ENCODE measurements at regions not wholly inside any gene's neighbourhood (a gene's known extent, or its start where the extent isn't known, plus 50 kb on each side); places are given as distances from the start of the nearest gene placed in this dataset.

DNA sequence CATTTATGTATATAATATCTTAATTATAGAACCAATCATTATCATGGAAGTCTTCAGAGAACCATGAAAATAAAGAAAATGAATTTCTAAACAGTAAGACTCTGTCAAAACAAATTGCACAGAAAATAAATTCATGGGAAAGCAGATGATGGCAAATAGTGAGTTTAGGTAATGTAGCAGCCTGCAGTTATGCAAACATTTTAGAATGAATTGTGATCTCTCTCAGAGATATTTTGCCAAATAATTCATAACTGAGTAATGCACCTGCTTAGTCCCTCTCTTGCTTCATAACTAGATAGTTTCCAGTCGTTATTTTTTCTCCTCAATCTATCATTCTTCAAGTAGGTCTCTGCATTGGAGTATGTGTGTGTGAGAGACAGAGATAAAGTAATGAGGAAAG is 492.7 kb upstream of the THBS1 start (continued):
- TF ChIP-seq, protein P1, sequence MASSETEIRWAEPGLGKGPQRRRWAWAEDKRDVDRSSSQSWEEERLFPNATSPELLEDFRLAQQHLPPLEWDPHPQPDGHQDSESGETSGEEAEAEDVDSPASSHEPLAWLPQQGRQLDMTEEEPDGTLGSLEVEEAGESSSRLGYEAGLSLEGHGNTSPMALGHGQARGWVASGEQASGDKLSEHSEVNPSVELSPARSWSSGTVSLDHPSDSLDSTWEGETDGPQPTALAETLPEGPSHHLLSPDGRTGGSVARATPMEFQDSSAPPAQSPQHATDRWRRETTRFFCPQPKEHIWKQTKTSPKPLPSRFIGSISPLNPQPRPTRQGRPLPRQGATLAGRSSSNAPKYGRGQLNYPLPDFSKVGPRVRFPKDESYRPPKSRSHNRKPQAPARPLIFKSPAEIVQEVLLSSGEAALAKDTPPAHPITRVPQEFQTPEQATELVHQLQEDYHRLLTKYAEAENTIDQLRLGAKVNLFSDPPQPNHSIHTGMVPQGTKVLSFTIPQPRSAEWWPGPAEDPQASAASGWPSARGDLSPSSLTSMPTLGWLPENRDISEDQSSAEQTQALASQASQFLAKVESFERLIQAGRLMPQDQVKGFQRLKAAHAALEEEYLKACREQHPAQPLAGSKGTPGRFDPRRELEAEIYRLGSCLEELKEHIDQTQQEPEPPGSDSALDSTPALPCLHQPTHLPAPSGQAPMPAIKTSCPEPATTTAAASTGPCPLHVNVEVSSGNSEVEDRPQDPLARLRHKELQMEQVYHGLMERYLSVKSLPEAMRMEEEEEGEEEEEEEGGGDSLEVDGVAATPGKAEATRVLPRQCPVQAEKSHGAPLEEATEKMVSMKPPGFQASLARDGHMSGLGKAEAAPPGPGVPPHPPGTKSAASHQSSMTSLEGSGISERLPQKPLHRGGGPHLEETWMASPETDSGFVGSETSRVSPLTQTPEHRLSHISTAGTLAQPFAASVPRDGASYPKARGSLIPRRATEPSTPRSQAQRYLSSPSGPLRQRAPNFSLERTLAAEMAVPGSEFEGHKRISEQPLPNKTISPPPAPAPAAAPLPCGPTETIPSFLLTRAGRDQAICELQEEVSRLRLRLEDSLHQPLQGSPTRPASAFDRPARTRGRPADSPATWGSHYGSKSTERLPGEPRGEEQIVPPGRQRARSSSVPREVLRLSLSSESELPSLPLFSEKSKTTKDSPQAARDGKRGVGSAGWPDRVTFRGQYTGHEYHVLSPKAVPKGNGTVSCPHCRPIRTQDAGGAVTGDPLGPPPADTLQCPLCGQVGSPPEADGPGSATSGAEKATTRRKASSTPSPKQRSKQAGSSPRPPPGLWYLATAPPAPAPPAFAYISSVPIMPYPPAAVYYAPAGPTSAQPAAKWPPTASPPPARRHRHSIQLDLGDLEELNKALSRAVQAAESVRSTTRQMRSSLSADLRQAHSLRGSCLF (CRISPR knock-in tag; IDR thresholded peaks at IDR 0.05; ENCODE audit: borderline replicate concordance) = no peak
- TF ChIP-seq RBFOX2 (IDR thresholded peaks at IDR 0.05; ENCODE audit: low read depth, low read length) = no peak
- no peak for TF ChIP-seq ZNF75D (CRISPR knock-in tag; IDR thresholded peaks at IDR 0.05; ENCODE audit: borderline replicate concordance)

DNA sequence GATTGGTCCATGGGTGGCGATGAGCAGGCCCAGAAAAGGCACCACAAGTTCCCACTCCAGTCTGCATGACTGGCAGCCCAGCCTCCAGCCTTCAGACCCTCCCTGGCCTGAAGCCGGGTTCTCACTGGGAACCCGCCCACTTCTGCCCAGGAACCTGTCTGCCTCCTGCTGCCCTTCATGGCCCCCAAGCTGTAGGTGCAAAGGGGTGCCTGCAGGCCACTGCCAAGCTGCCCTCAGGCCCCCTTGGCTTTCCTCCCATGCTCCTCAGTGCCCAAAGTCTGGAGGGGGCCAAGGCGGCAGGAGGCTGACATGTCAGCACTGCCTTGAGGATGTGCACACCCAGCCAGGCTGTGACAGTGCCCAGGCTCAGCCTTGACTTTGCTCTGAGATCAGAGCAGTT is 488.5 kb upstream of the THBS1 start:
- no peaks in the 10 kb centered on the region for H3K4me1 ChIP-seq (ENCODE audit: insufficient read depth, low read length)
- no peak overlapping the region for H3K27ac ChIP-seq (ENCODE audit: extremely low read length, insufficient read depth, low read length)
- no peaks in the 10 kb centered on the region for H3K9me3 ChIP-seq (ENCODE audit: low read length)
- POLR2A ChIA-PET = no interaction called here
- intact Hi-C loops (cut with micrococcal nuclease; ENCODE audit: unreplicated experiment) (no loop called here), in situ Hi-C loops (cut with HindIII; ENCODE audit: extremely low pct_ligation_motif_present, low pct_unique_long_range_greater_than_20kb) (no loop called here)
- no peak overlapping the region for H3K4me3 ChIP-seq (replicated peaks in 1 of 3; ENCODE audit: insufficient read depth in 1 of 3, low read depth in 2 of 3, low read length in 3 of 3)
- H3K79me2 ChIP-seq (ENCODE audit: insufficient read depth, low read length) = no peaks in the 10 kb centered on the region
- no peak overlapping the region for H3K4me2 ChIP-seq (ENCODE audit: low read depth, low read length)
- no TSS peak for BruUV-seq (replicated peaks)
- 0 out of 5 replicates have a peak, but pooled peaks cover 0 to 4% of the 10 kb centered on the region in 2 experiments for H3K27me3 ChIP-seq (ENCODE audit: control insufficient read depth in 1 of 2, insufficient read depth in 2 of 2, low read length in 2 of 2)
- no peaks in the 10 kb centered on the region for H3K36me3 ChIP-seq (replicated peaks in 1 of 2; ENCODE audit: control insufficient read depth in 1 of 2, insufficient read depth in 2 of 2, low read length in 2 of 2)
- ATAC-seq (no peak), DNase-seq (ENCODE audit: low spot score) (no peak), FAIRE-seq (no peak)
- CTCF ChIA-PET (ENCODE audit: low intra/inter-chr PET ratio, low total read pairs) = no interaction called here
- no peak overlapping the region for H3K9ac ChIP-seq (ENCODE audit: insufficient read depth, low read depth, low read length)
- WGBS (ENCODE audit: low lambda C conversion rate) = 0% methylated on average over 2 of the region's 4 CpGs
- H4K20me1 ChIP-seq (ENCODE audit: insufficient read depth, low read length) = no peaks in the 10 kb centered on the region
- no peak overlapping the region for H2AFZ ChIP-seq (ENCODE audit: low read length)
- TF ChIP-seq NFE2L2 (IDR thresholded peaks at IDR 0.05; ENCODE audit: low read length) = no peak
- TF ChIP-seq TGIF2 (CRISPR knock-in tag; IDR thresholded peaks at IDR 0.05) = no peak
- TF ChIP-seq HNF4G (IDR thresholded peaks at IDR 0.05; ENCODE audit: borderline replicate concordance, low read depth, low read length) = no peak
- TF ChIP-seq HNF4G (CRISPR knock-in tag; IDR thresholded peaks at IDR 0.05; ENCODE audit: borderline replicate concordance, low read depth) = no peak
- no peak for TF ChIP-seq ZNF326 (CRISPR knock-in tag; IDR thresholded peaks at IDR 0.05; ENCODE audit: borderline replicate concordance)
- no peak for TF ChIP-seq PAF1 (CRISPR knock-in tag; IDR thresholded peaks at IDR 0.05)
- no peak for TF ChIP-seq ZNF275 (CRISPR knock-in tag; IDR thresholded peaks at IDR 0.05; ENCODE audit: borderline replicate concordance)
